Activated CD8-positive, alpha-beta memory T cell treated with anti-CD3 and anti-CD28 coated beads for 4 hours (primary cell): ENCODE measurements at regions not wholly inside any gene's neighbourhood (a gene's known extent, or its start where the extent isn't known, plus 50 kb on each side); places are given as distances from the start of the nearest gene placed in this dataset.

Experiments
- DNase-seq, 2 donors: peaks; one replicate each; pipeline ENCODE4 v3.0.0-alpha.2; 2020; ENCODE audit warnings: low read depth in 2 of 2

- no peak for DNase-seq
These were observed 841.4 kb upstream of the NR2F2 start for GRCh38 chr15:95489103-95489502.

- no peak for DNase-seq
These were observed 838.0 kb upstream of the NR2F2 start for GRCh38 chr15:95492388-95493070.

GRCh38 chr15:95494971-95495541 lies 835.4 kb upstream of the NR2F2 start:
- DNase-seq: no peak

- no peak for DNase-seq
These were observed 832.9 kb upstream of the NR2F2 start for GRCh38 chr15:95497634-95498033.

GRCh38 chr15:95498961-95499360 lies 831.5 kb upstream of the NR2F2 start:
- no peak for DNase-seq

GRCh38 chr15:95499397-95499796 lies 831.1 kb upstream of the NR2F2 start:
- no peak for DNase-seq

GRCh38 chr15:95501865-95502264 lies 828.6 kb upstream of the NR2F2 start:
- DNase-seq: no peak

- no peak for DNase-seq
These were observed 827.4 kb upstream of the NR2F2 start for GRCh38 chr15:95503107-95503506.

- DNase-seq: no peak
These were observed 826.8 kb upstream of the NR2F2 start for GRCh38 chr15:95503640-95504225.

- no peak for DNase-seq
These were observed 818.8 kb upstream of the NR2F2 start for GRCh38 chr15:95511671-95512070.

GRCh38 chr15:95512906-95513305 lies 817.6 kb upstream of the NR2F2 start:
- DNase-seq: no peak

- DNase-seq: no peak
These were observed 810.6 kb upstream of the NR2F2 start for GRCh38 chr15:95519887-95520286.

GRCh38 chr15:95520511-95520910 lies 810.0 kb upstream of the NR2F2 start:
- DNase-seq: no peak

- no peak for DNase-seq
These were observed 809.6 kb upstream of the NR2F2 start for GRCh38 chr15:95520922-95521321.

- DNase-seq: no peak
These were observed 808.0 kb upstream of the NR2F2 start for GRCh38 chr15:95522533-95522932.

- no peak for DNase-seq
These were observed 801.6 kb upstream of the NR2F2 start for GRCh38 chr15:95528920-95529319.

- no peak for DNase-seq
These were observed 793.9 kb upstream of the NR2F2 start for GRCh38 chr15:95536638-95537037.

GRCh38 chr15:95538693-95539092 lies 791.8 kb upstream of the NR2F2 start:
- DNase-seq: no peak

GRCh38 chr15:95541301-95541700 lies 789.2 kb upstream of the NR2F2 start:
- DNase-seq: no peak

- no peak for DNase-seq
These were observed 781.2 kb upstream of the NR2F2 start for GRCh38 chr15:95549168-95549738.

GRCh38 chr15:95550702-95551101 lies 779.8 kb upstream of the NR2F2 start:
- DNase-seq: no peak

GRCh38 chr15:95556225-95556624 lies 774.3 kb upstream of the NR2F2 start:
- DNase-seq: no peak

- DNase-seq: no peak
These were observed 773.7 kb upstream of the NR2F2 start for GRCh38 chr15:95556866-95557225.
